VCaP (cell line): ENCODE measurements at regions not wholly inside any gene's neighbourhood (a gene's known extent, or its start where the extent isn't known, plus 50 kb on each side); places are given as distances from the start of the nearest gene placed in this dataset.

Experiments used
- H3K27ac ChIP-seq: fragments of 450-650 bp; 2 replicates; pipeline ENCODE4 v1.5.1; 2017
- CTCF ChIP-seq: fragments of 450-650 bp; conservative IDR thresholded peaks from 2 replicates; pipeline ENCODE4 v1.5.1; 2017; ENCODE audit warnings: mild to moderate bottlenecking, moderate library complexity

GRCh38 chr18:67081482-67082211 lies 434.9 kb downstream of the DSEL start:
- H3K27ac ChIP-seq: no peak overlapping the region
- TF ChIP-seq CTCF: no peak

GRCh38 chr18:67080601-67081000 lies 435.9 kb downstream of the DSEL start:
- no peak overlapping the region for H3K27ac ChIP-seq

GRCh38 chr18:67074309-67074708 lies 442.2 kb downstream of the DSEL start:
- TF ChIP-seq CTCF: no peak
- no peak overlapping the region for H3K27ac ChIP-seq

More at GRCh38 chr18:67080601-67081000, 435.9 kb downstream of the DSEL start:
- TF ChIP-seq CTCF: no peak

- TF ChIP-seq CTCF: no peak
- no peak overlapping the region for H3K27ac ChIP-seq
Measured at GRCh38 chr18:67072791-67073190, 443.7 kb downstream of the DSEL start.

- H3K27ac ChIP-seq: no peak overlapping the region
- no peak for TF ChIP-seq CTCF
Measured at GRCh38 chr18:67068608-67069007, 447.9 kb downstream of the DSEL start.

- no peak for TF ChIP-seq CTCF
- no peak overlapping the region for H3K27ac ChIP-seq
Measured at GRCh38 chr18:67047334-67047733, 443.4 kb upstream of the CDH19 start.

GRCh38 chr18:67043276-67043675 lies 439.4 kb upstream of the CDH19 start:
- TF ChIP-seq CTCF: no peak
- no peak overlapping the region for H3K27ac ChIP-seq
